BE2C (cell line): ENCODE measurements at regions not wholly inside any gene's neighbourhood (a gene's known extent, or its start where the extent isn't known, plus 50 kb on each side); places are given as distances from the start of the nearest gene placed in this dataset.
"Not testable (repeated sequence)": the region's sequence is repeated elsewhere in the genome, so short reads cannot be mapped to it uniquely, and the experiment has no call there.

Source experiments
- DNase-seq: peaks from one replicate; pipeline ENCODE4 v3.0.0-alpha.2; 2020
- H3K27me3 ChIP-seq: fragments of 250-450 bp; sonication (Bioruptor Pico); 2 replicates; pipeline ENCODE4 v1.5.1; 2020; ENCODE audit warnings: mild to moderate bottlenecking
- H3K36me3 ChIP-seq: fragments of 250-450 bp; sonication (Bioruptor Pico); 2 replicates; pipeline ENCODE4 v1.5.1; 2020; ENCODE audit warnings: mild to moderate bottlenecking
- H3K4me1 ChIP-seq: fragments of 250-450 bp; sonication (Bioruptor Pico); 2 replicates; pipeline ENCODE4 v1.5.1; 2020
- H3K4me3 ChIP-seq: 2 replicates; pipeline ENCODE4 v1.5.1; 2011; ENCODE audit warnings: low read depth, low read length
- H3K9me3 ChIP-seq: fragments of 250-450 bp; sonication (Bioruptor Pico); 2 replicates; pipeline ENCODE4 v1.5.1; 2020
- CTCF ChIP-seq: IDR thresholded peaks from 2 replicates; pipeline ENCODE4 v1.5.1; 2012; ENCODE audit warnings: mild to moderate bottlenecking, low read depth, low read length

GRCh38 chr2:138247302-138247701 is 254.3 kb upstream of the SPOPL start:
- Histone ChIP-seq H3K36me3 (no peaks in the 10 kb centered on the region), H3K4me1 (no peaks in the 10 kb centered on the region), H3K4me3 (no peak overlapping the region), H3K27me3 (no peaks in the 10 kb centered on the region), H3K9me3 (no peaks in the 10 kb centered on the region)
- DNase-seq = no peak
- no peak for TF ChIP-seq CTCF

- no peaks in the 10 kb centered on the region for H3K4me1 ChIP-seq
- H3K36me3 ChIP-seq = no peaks in the 10 kb centered on the region
- H3K9me3 ChIP-seq = no peaks in the 10 kb centered on the region
- TF ChIP-seq CTCF = no peak
- DNase-seq = no peak
- no peaks in the 10 kb centered on the region for H3K27me3 ChIP-seq
- no peak overlapping the region for H3K4me3 ChIP-seq
These were observed 252.4 kb upstream of the SPOPL start for GRCh38 chr2:138249207-138249606.

GRCh38 chr2:138250843-138251320 is 250.7 kb upstream of the SPOPL start:
- not testable (repeated sequence) for H3K4me1 ChIP-seq, H3K27me3 ChIP-seq, H3K9me3 ChIP-seq, DNase-seq, H3K4me3 ChIP-seq, H3K36me3 ChIP-seq

GRCh38 chr2:138252587-138252986 is 249.0 kb upstream of the SPOPL start:
- H3K27me3 ChIP-seq = no peaks in the 10 kb centered on the region
- TF ChIP-seq CTCF = no peak
- no peak for DNase-seq
- no peaks in the 10 kb centered on the region for H3K9me3 ChIP-seq
- no peak overlapping the region for H3K4me3 ChIP-seq
- H3K4me1 ChIP-seq = no peaks in the 10 kb centered on the region
- H3K36me3 ChIP-seq = no peaks in the 10 kb centered on the region

GRCh38 chr2:138255670-138256069 is 245.9 kb upstream of the SPOPL start:
- H3K36me3 ChIP-seq = no peaks in the 10 kb centered on the region
- TF ChIP-seq CTCF = no peak
- no peaks in the 10 kb centered on the region for H3K9me3 ChIP-seq
- H3K27me3 ChIP-seq = no peaks in the 10 kb centered on the region
- no peak for DNase-seq
- H3K4me1 ChIP-seq = no peaks in the 10 kb centered on the region
- no peak overlapping the region for H3K4me3 ChIP-seq

GRCh38 chr2:138267161-138267901 is 234.2 kb upstream of the SPOPL start:
- no peak for DNase-seq
- H3K9me3 ChIP-seq = no peaks in the 10 kb centered on the region
- H3K27me3 ChIP-seq = no peaks in the 10 kb centered on the region
- H3K4me1 ChIP-seq = no peaks in the 10 kb centered on the region
- TF ChIP-seq CTCF = no peak
- H3K36me3 ChIP-seq = no peaks in the 10 kb centered on the region
- H3K4me3 ChIP-seq = no peak overlapping the region
